ENCODE measurements at regions not wholly inside any gene's neighbourhood (a gene's known extent, or its start where the extent isn't known, plus 50 kb on each side); places are given as distances from the start of the nearest gene placed in this dataset.
"Not testable (repeated sequence)": the region's sequence is repeated elsewhere in the genome, so short reads cannot be mapped to it uniquely, and the experiment has no call there.

- H3K27ac ChIP-seq; H3K36me3 ChIP-seq; intact Hi-C loops (cut with DNase I); H3K9me3 ChIP-seq; H3K4me3 ChIP-seq; DNase-seq (ENCODE audit: extremely low spot score in 2 of 2); H3K4me1 ChIP-seq; H3K27me3 ChIP-seq: not testable (repeated sequence)
Measured at GRCh38 chr15:85196697-85197096, 183.7 kb upstream of the AKAP13 start.

DNA sequence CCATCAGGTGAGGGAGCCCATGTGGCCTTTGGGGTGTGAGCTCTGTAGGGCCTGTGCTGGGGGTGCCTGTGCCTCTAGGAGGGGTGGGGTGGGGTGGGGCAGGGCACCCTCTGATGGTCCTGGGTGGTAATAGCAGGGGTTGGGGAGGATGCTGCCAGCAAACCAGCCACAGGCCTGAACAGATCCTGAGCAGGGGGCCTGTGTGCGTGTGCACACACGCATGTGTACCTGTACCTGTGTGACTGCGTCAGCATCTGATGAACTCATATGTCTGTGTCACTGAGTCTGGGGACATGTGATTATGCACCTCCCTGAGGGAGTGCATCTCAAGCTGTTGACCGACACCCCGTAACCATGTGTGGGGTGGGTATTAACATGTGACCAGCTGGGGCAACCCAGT lies 182.8 kb upstream of the AKAP13 start:
- H3K36me3 ChIP-seq; H3K4me3 ChIP-seq; H3K27ac ChIP-seq; H3K9me3 ChIP-seq; H3K27me3 ChIP-seq; DNase-seq (ENCODE audit: extremely low spot score in 2 of 2); intact Hi-C loops (cut with DNase I); H3K4me1 ChIP-seq: not testable (repeated sequence)

- DNase-seq (ENCODE audit: extremely low spot score in 2 of 2); H3K4me3 ChIP-seq; H3K9me3 ChIP-seq; H3K27me3 ChIP-seq; H3K27ac ChIP-seq; intact Hi-C loops (cut with DNase I); H3K4me1 ChIP-seq; H3K36me3 ChIP-seq: not testable (repeated sequence)
Measured at GRCh38 chr15:85198432-85198831, 182.0 kb upstream of the AKAP13 start.

- H3K4me1 ChIP-seq; H3K27me3 ChIP-seq; H3K27ac ChIP-seq; H3K9me3 ChIP-seq; H3K36me3 ChIP-seq; H3K4me3 ChIP-seq; DNase-seq (ENCODE audit: extremely low spot score in 2 of 2); intact Hi-C loops (cut with DNase I): not testable (repeated sequence)
Measured at GRCh38 chr15:85200215-85200614, 180.2 kb upstream of the AKAP13 start.

DNA sequence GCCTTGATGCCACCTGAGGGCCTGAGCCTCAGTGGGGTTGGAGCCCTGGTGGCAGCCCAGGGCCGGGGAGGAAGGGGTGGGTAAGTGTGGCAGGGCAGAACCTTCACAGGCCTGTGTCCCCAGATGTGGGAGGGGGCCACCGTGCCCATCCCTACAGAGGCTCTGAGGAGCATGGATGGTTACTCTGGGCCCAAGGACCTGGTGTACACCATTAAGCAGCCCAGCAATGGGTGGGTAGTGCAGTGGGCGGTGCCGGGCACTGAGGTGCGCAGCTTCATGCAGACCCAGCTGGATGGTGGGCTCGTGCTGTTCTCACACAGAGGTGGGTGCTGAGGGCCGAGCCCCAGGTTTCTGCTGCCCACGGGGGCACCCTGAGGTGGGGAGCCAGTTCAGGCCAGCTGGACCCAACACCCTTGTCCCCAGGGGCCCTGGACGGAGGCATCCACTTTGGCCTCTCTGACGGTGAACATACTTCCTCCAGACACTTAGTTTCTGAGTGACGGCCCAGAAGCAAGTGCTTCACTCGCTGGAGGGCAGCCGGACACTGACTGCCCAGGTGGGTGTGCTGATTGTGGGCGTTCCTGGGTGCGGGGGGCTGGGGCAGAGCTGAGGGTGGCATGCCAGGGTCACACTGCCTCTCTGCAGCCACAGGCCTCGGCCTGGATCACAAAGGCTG lies 179.1 kb upstream of the AKAP13 start:
- H3K4me3 ChIP-seq; H3K27me3 ChIP-seq; intact Hi-C loops (cut with DNase I); H3K9me3 ChIP-seq; H3K36me3 ChIP-seq; H3K27ac ChIP-seq; H3K4me1 ChIP-seq; DNase-seq (ENCODE audit: extremely low spot score in 2 of 2): not testable (repeated sequence)

GRCh38 chr15:85204481-85204880 lies 175.9 kb upstream of the AKAP13 start:
- H3K36me3 ChIP-seq; intact Hi-C loops (cut with DNase I); H3K27ac ChIP-seq; H3K4me1 ChIP-seq; H3K4me3 ChIP-seq; H3K27me3 ChIP-seq; DNase-seq (ENCODE audit: extremely low spot score in 2 of 2); H3K9me3 ChIP-seq: not testable (repeated sequence)

- H3K27me3 ChIP-seq; H3K27ac ChIP-seq; H3K36me3 ChIP-seq; H3K4me1 ChIP-seq; DNase-seq (ENCODE audit: extremely low spot score in 2 of 2); H3K9me3 ChIP-seq; intact Hi-C loops (cut with DNase I): not testable (repeated sequence)
- H3K4me3 ChIP-seq: peak overlapping the region; percentile 45 to 54
Measured at GRCh38 chr15:85233791-85234325, 146.5 kb upstream of the AKAP13 start.

GRCh38 chr15:85234450-85235196 lies 145.8 kb upstream of the AKAP13 start:
- H3K4me3 ChIP-seq; H3K27me3 ChIP-seq; H3K27ac ChIP-seq; H3K36me3 ChIP-seq; DNase-seq (ENCODE audit: extremely low spot score in 2 of 2); H3K9me3 ChIP-seq; intact Hi-C loops (cut with DNase I); H3K4me1 ChIP-seq: not testable (repeated sequence)

DNA sequence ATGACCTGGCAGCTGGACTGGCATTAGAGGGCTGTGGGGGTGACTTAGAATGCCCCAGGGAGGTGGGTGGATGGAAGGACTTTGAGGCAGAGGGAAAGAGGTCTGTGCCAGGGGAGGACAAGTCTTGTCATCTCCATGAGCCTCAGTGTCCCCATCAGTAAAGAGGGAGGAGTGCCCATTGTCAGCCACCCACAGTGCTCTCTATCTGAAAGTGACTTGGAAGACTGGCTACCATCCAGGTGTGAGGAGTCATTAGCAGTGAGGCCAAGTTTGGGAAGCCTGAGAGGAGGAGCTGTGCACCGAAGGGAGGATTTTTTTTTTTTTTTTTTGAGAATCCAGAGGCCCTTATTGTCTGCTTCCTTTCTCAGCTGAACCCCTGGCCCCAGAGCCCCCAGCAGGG lies 136.3 kb upstream of the AKAP13 start:
- intact Hi-C loops (cut with DNase I); H3K36me3 ChIP-seq; H3K27me3 ChIP-seq: not testable (repeated sequence)

DNA sequence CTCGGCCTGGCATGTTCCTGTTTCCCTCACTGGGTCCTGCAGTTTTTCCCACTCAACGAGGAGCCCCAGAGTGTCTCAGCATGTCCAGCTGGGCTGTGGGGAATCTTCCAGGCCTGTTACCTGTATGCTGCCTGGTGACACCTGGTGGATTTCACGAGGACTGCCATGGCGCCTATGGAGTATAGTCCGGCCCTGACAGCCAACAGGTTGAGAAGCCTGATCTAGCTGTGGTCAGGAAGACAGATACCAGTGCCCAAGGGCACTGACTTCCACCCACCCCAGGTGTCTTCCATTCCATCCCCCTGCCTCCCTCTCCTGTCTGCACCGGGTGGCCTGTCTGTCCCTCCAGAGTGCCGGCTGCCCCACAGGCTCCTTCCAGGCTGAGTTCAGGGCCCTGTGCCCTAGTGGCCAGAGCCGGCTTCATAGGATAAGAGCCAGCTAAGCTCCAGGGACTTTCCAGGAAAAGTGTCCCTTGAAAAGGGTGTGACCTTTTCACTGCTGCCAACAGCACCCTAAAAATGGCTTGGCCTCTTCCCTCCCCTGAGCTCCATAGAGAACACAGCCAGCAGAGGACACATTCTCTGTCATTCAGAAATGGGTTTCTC lies 129.4 kb upstream of the AKAP13 start:
- peak; percentile 22 to 37 for DNase-seq (ENCODE audit: extremely low spot score in 2 of 2)
- H3K36me3 ChIP-seq; H3K27ac ChIP-seq; H3K27me3 ChIP-seq; intact Hi-C loops (cut with DNase I); H3K4me3 ChIP-seq; H3K9me3 ChIP-seq; H3K4me1 ChIP-seq: not testable (repeated sequence)

More for the DNA sequence above, 136.3 kb upstream of the AKAP13 start:
- not testable (repeated sequence) for H3K4me3 ChIP-seq; DNase-seq (ENCODE audit: extremely low spot score in 2 of 2); H3K4me1 ChIP-seq; H3K27ac ChIP-seq; H3K9me3 ChIP-seq

DNA sequence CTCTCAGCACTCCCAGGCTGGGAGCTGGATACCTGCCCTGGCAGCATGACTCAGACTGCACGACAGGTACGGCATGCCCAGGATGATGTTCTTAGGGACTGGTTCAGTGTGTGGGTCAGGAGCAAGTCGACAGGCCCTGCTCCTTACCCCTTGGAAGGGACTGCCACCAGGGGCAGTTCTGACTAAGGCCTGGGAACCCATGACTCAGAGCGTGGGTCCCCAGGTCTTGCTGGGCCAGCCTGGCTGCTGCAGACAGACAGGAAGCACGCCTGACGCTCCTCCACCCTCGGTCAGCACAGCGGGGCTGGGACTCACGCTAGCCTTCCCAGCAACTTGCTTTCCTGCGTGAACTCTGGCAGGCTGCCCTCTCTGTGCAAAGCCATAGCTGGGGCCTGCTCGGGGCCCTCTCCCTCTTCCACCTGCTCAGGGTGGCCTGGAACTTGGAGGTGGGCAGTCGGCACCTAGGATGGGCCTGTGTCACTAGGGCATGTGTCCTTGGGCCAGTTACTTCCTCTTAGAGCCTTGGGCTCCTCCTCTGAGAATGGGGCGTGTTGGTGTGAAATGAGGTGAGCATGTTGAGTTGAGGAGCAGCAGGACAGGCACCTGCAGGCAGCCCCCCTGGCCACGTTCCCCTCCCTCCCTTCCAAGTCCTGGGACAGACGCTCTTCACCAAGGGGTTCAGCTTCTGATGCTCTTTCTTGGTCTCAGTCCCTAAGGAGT lies 127.0 kb upstream of the AKAP13 start:
- H3K4me3 ChIP-seq; H3K9me3 ChIP-seq; intact Hi-C loops (cut with DNase I); H3K27me3 ChIP-seq; H3K27ac ChIP-seq; H3K36me3 ChIP-seq; H3K4me1 ChIP-seq: not testable (repeated sequence)
- DNase-seq (ENCODE audit: extremely low spot score in 2 of 2): peak; percentile 58 to 76

DNA sequence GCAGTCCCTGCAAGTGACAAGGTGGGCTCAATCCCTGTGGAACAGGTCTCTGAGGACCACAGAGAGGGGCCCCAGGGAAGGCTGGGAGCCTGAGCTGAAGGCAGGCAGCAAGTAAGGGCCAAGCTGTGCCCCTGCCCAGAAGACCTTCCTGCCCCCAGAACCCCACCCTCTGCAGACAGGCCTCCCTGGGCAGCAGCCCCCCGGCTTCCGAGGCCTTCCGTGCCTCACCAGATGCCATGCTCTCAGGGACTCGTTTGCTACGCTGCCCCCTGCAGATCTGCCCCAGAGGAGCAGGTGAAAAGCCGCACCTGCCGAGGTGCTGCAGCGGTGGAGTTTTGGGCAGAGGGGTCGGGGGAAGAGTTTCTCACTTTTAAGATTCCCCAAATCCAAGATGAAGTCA lies 125.4 kb upstream of the AKAP13 start:
- H3K27me3 ChIP-seq; H3K27ac ChIP-seq; H3K9me3 ChIP-seq; intact Hi-C loops (cut with DNase I); H3K4me3 ChIP-seq; H3K4me1 ChIP-seq; H3K36me3 ChIP-seq: not testable (repeated sequence)
- DNase-seq (ENCODE audit: extremely low spot score in 2 of 2): peak; percentile 22 to 46

GRCh38 chr15:85255502-85255901 lies 124.9 kb upstream of the AKAP13 start:
- H3K4me1 ChIP-seq; intact Hi-C loops (cut with DNase I); H3K9me3 ChIP-seq; H3K4me3 ChIP-seq; H3K36me3 ChIP-seq; H3K27me3 ChIP-seq; H3K27ac ChIP-seq: not testable (repeated sequence)
- DNase-seq (ENCODE audit: extremely low spot score in 2 of 2): peak; percentile 72 to 93
